Gastrocnemius medialis (tissue), 4 donors: ENCODE measurements at regions not wholly inside any gene's neighbourhood (a gene's known extent, or its start where the extent isn't known, plus 50 kb on each side); places are given as distances from the start of the nearest gene placed in this dataset.

Experiments used
- CTCF ChIP-seq, 5 experiments: fragments of 450-650 bp in 3 of 5; fragments of 200-600 bp in 2 of 5; sonication (generic) in 2 of 5; IDR thresholded peaks in 4 of 5; conservative IDR thresholded peaks in 1 of 5; 1 replicate in 4 of 5; 2 replicates in 1 of 5; pipeline ENCODE4 v1.5.1; 2016 to 2019; ENCODE audit warnings: antibody characterized with exemption in 5 of 5, mild to moderate bottlenecking in 3 of 5, moderate library complexity in 3 of 5
- POLR2A ChIP-seq, 2 donors: fragments of 450-650 bp; IDR thresholded peaks; one replicate each; pipeline ENCODE4 v1.6.1; 2017; ENCODE audit warnings: antibody characterized with exemption in 2 of 2, mild to moderate bottlenecking in 2 of 2, moderate library complexity in 2 of 2

GRCh38 chr10:58026036-58026435, 241.7 kb downstream of the IPMK start:
- TF ChIP-seq POLR2A (IDR thresholded peaks at IDR 0.05) (no peak), CTCF (IDR thresholded peaks at IDR 0.05 in 4 of 5, conservative IDR thresholded peaks at IDR 0.05 in 1 of 5) (no peak)
